Glomerular visceral epithelial cell (primary cell): ENCODE measurements at regions not wholly inside any gene's neighbourhood (a gene's known extent, or its start where the extent isn't known, plus 50 kb on each side); places are given as distances from the start of the nearest gene placed in this dataset.
"Not testable (repeated sequence)": the region's sequence is repeated elsewhere in the genome, so short reads cannot be mapped to it uniquely, and the experiment has no call there.

ENCODE experiments used
- DNase-seq: peaks from one replicate; pipeline ENCODE4 v3.0.0-alpha.2; 2016; ENCODE audit errors: extremely low spot score

GRCh38 chr4:56142088-56142487, 193.3 kb downstream of the CEP135 start:
- no peak for DNase-seq

DNA sequence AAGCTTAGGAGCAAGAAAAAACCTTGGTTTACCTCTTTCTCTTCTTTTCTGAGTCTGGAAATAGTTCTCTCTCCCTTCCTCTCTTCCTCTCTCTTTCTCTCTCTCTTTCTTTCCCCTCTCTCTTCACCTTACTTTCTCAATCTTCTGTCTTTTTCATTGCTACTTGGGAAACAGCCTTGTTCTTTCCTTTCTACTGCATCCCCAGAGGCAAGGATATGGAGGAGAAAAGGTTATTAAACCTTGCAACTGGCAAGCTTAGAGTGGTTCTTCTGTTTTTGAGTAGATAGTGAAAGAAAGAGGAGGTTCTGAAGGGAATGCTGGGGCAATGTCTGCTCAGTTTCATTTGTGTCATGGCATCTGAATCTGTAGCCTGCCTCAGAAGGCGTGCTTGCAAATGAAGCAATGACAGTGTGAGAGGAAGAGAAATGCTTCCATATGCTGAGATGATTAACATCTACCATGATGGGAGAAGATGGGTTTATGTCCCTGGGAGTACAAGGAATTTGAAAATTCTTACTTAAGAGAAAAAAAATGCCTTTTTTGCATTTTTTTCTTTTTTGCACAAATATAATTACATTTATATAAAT, 190.6 kb downstream of the CEP135 start:
- DNase-seq = no peak

GRCh38 chr4:56134834-56135233, 186.1 kb downstream of the CEP135 start:
- DNase-seq = not testable (repeated sequence)

DNA sequence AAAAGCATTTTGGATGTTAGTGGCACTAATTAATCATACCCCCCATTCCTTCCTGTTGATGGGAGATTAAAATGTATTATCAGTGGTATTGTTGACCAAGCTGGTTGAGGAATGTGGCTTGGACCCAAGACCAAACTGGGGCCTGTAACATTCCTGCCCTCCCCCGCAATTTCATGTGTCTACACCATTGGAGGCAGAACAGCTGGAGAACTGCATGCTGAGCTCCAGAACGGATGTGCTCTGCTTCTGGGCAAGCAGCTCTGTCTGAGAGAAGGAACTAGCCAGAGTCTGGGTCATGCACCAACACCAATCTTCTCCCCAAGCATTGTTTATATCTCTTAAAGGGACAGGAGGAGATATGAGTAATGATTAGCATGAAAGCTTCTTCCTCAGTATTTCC, 185.5 kb downstream of the CEP135 start:
- DNase-seq = no peak

GRCh38 chr4:56132835-56133234, 184.1 kb downstream of the CEP135 start:
- no peak for DNase-seq

- not testable (repeated sequence) for DNase-seq
Observed at GRCh38 chr4:56132188-56132587, 183.4 kb downstream of the CEP135 start.

- DNase-seq = no peak
Observed at GRCh38 chr4:56130606-56131155, 181.9 kb downstream of the CEP135 start.

- peak; percentile 3 for DNase-seq
Observed at GRCh38 chr4:56129431-56129861, 180.7 kb downstream of the CEP135 start.

DNA sequence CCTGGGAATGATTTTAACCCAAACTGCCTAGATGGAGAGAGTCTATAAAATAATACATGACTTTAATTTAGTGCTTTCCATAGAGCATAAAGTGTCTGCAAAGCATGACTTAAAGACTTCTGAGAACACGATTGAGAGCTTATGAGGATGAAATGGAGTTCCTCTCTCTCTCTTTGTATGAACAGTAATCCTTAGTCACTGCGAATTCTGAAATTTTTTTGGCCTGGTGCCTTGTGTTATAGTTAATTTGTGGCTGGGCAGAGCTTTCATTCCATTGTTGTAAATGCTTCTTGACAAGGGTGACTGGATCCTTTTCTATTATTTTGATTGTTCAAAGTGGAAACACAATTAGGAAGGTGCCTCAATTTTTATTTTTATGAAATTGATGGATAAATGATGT, 179.5 kb downstream of the CEP135 start:
- DNase-seq = no peak

DNA sequence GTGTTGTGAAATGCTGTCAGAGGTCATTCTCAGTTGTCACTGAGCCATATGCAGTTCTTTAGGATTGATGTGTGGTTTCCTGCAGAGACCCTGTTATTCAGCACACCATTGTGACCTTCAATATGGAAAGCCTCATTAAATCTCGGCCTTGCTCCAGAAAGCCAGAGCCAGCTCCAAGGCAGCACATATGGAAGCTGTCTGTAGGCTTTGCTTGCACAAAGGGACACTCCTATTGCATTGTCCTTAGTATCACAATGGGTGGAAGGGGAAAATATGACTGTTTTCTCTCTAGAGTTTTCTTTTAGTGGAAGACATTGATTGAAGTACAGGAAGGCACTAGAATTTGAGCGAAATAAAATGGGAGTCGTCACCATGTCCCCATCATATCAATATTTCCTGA, 179.0 kb downstream of the CEP135 start:
- no peak for DNase-seq

DNA sequence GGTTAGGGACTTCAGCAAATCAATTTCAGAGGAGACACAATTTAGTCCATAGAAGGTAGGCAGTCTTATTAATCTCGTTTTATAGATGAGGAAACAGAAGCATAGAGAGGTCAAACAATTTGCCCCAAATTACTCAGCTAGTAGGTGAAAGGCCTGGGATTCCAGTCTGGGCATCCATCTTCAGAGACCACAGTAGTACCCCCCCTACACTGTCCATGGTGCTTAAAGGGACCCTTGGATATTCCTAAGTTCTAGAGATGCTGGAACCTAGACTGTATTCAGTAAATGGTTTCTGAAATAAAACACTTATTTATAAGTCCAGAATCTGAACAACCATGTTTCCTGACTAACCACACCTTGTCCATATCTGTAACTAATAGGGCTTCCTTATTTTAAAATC, 174.8 kb downstream of the CEP135 start:
- DNase-seq = no peak

DNA sequence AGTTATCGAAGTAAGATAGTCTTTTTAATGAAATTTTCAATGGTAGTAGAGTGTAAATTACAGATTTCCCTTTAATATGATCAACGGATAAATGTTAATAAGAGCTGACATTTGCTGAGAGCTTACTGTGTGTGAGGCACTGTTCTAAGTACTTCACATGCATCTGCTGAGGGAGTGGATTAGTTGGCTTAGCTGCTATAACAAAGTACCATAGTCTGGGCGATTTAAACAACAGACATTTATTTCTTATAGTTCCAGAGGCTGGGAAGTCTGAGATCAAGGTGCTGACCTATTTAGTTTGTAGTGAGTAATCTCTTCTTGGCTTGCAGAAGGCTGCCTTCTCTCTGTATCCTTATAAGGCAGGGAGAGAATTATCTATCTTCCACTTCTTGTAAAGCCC, 174.3 kb downstream of the CEP135 start:
- DNase-seq = no peak

- DNase-seq = no peak
Observed at GRCh38 chr4:56118845-56119244, 170.1 kb downstream of the CEP135 start.

GRCh38 chr4:56118055-56118454, 169.3 kb downstream of the CEP135 start:
- no peak for DNase-seq

- DNase-seq = no peak
Observed at GRCh38 chr4:56115898-56116297, 167.2 kb downstream of the CEP135 start.

DNA sequence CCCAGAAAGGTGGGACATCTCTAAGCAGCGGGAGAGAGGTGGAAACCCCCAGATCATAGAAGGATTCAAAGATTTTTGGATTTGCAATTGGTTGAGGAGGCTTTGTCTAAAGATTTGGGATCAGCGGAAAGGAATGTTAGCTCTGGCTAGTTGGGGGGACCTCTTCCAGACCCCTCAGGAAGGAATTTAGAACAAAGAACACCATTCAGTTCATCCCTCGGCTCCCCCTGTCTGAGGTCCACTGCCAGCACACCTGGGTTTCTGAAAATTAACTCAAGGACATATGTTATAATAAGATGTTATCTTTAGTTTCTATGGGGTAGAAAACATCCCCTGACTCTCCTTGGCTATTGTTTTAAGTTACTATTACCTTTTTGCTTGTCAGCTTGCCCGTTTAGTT, 163.6 kb downstream of the CEP135 start:
- no peak for DNase-seq

DNA sequence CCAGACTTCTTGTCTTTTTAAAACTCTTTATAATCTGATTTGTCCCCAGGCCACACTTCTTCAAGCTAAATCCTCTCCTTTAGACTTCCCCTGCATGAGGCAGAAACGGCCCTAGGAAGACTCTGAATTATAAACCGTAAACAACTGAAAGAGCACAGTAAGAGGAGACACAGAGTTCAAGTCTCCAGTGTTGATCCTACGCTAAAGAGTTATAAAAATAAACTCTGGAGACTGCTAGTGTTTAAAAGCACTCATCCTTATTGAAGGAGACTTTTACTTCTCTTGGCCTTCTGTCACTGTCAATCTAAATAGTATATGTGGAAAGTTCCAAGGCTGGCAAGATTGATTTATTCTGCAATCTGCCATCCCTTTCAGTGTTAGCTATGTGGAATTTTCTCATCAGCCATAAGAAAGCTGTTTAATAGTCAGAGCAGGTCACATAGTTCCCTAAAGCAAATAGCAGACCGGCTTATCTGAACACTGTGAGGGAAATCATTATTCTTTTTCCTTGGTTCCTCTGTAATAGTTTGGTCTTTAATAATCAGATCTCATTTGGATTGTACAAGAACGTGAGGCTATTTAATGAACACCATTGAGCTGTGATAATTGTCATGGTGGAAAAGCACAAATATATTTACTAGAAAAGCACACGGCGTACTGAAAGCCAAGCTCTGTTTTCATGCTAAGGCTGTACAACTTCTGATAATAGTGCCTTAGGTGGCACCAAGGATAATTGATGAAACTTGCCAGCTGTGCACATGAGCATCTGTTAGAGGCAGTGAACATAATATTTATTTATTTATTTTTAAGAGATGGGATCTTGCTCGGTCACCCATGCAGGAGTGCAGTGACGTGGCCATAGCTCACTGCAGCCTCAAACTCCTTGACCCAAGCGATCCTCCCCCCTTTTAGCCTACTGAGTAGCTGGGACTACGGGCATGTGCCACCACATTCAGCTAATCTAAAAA, 157.7 kb downstream of the CEP135 start:
- no peak for DNase-seq

DNA sequence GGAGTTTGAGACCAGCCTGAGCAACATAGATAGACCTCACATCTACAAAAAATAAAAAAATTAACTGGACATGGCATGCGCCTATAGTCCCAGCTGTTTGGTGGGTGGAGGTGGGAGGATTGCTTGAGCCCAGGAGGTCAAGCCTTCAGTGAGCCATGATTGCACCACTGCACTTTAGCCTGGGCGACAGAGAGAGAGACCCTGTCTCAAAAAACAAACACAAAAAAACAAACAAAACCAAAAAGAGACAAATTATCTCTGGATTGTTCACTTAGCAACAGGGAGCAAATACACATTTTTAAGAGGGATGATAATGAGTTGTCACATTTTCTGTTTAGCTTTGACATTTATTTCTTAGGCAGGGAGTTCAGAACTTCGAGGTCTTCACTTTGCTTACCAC, 155.4 kb downstream of the CEP135 start:
- no peak for DNase-seq

- no peak for DNase-seq
Observed at GRCh38 chr4:56102601-56103000, 153.9 kb downstream of the CEP135 start.

- DNase-seq = no peak
Observed at GRCh38 chr4:56099378-56099786, 150.6 kb downstream of the CEP135 start.

DNA sequence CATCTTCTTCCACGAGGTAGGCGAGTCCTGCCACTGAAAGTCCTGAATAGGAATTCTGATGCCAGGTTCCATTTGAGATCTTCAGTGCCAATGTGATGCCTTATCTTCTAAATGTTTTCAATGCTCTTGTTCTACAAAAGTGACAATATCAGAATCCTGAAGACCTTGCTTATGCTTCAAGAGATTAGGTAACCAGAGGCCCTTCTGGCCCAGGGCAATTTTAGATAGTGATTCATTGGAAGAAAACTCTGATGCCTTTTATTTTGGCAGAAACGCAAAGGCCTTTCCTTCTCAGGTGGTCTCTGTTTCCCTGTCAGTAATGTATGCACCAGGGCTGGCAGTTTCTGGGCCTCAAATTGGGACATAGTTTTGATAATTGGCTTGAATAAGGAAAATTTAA, 144.8 kb downstream of the CEP135 start:
- no peak for DNase-seq

- no peak for DNase-seq
Observed at GRCh38 chr4:56092540-56092939, 143.8 kb downstream of the CEP135 start.

- no peak for DNase-seq
Observed at GRCh38 chr4:56086561-56086960, 137.8 kb downstream of the CEP135 start.
